HG03139 (cell line): ENCODE measurements at regions not wholly inside any gene's neighbourhood (a gene's known extent, or its start where the extent isn't known, plus 50 kb on each side); places are given as distances from the start of the nearest gene placed in this dataset.
A peak's percentile ranks its signal among the peaks of the same experiment; 100 is the strongest.

Experiments used
- ATAC-seq: cut with Tn5 transposase; IDR thresholded peaks from one replicate; pipeline ENCODE4 v1.9.1; 2021; ENCODE audit not compliant: unreplicated experiment

GRCh38 chr1:63115527-63115926 lies 206.8 kb upstream of the FOXD3 start:
- ATAC-seq = no peak

- ATAC-seq = no peak
Measured at GRCh38 chr1:63116016-63116415, 206.4 kb upstream of the FOXD3 start.

- no peak for ATAC-seq
Measured at GRCh38 chr1:63119575-63120155, 202.7 kb upstream of the FOXD3 start.

GRCh38 chr1:63122079-63122478 lies 200.3 kb upstream of the FOXD3 start:
- no peak for ATAC-seq

GRCh38 chr1:63124666-63125191 lies 197.6 kb upstream of the FOXD3 start:
- peak; percentile 71 for ATAC-seq

- no peak for ATAC-seq
Measured at GRCh38 chr1:63126104-63126503, 196.3 kb upstream of the FOXD3 start.

- ATAC-seq = no peak
Measured at GRCh38 chr1:63127376-63127775, 195.0 kb upstream of the FOXD3 start.

- ATAC-seq = no peak
Measured at GRCh38 chr1:63128556-63128955, 193.8 kb upstream of the FOXD3 start.

GRCh38 chr1:63129184-63129583 lies 193.2 kb upstream of the FOXD3 start:
- ATAC-seq = no peak

- no peak for ATAC-seq
Measured at GRCh38 chr1:63129855-63130254, 192.5 kb upstream of the FOXD3 start.

GRCh38 chr1:63134501-63135173 lies 187.7 kb upstream of the FOXD3 start:
- no peak for ATAC-seq

- ATAC-seq = no peak
Measured at GRCh38 chr1:63135174-63135512, 187.2 kb upstream of the FOXD3 start.

- no peak for ATAC-seq
Measured at GRCh38 chr1:63135801-63136200, 186.6 kb upstream of the FOXD3 start.

- no peak for ATAC-seq
Measured at GRCh38 chr1:63142001-63142400, 180.4 kb upstream of the FOXD3 start.

- ATAC-seq = no peak
Measured at GRCh38 chr1:63143482-63143881, 178.9 kb upstream of the FOXD3 start.

GRCh38 chr1:63147783-63148182 lies 174.6 kb upstream of the FOXD3 start:
- ATAC-seq = no peak

GRCh38 chr1:63148825-63149645 lies 173.3 kb upstream of the FOXD3 start:
- peak; percentile 77 for ATAC-seq

GRCh38 chr1:63152572-63152971 lies 169.8 kb upstream of the FOXD3 start:
- ATAC-seq = no peak

GRCh38 chr1:63155437-63155836 lies 166.9 kb upstream of the FOXD3 start:
- no peak for ATAC-seq

GRCh38 chr1:63157085-63157484 lies 165.3 kb upstream of the FOXD3 start:
- no peak for ATAC-seq

GRCh38 chr1:63169057-63169456 lies 153.3 kb upstream of the FOXD3 start:
- no peak for ATAC-seq

GRCh38 chr1:63173161-63173560 lies 149.2 kb upstream of the FOXD3 start:
- no peak for ATAC-seq
